ENCODE measurements at regions not wholly inside any gene's neighbourhood (a gene's known extent, or its start where the extent isn't known, plus 50 kb on each side); places are given as distances from the start of the nearest gene placed in this dataset.
A peak's percentile ranks its signal among the peaks of the same experiment; 100 is the strongest.
"Not testable (repeated sequence)": the region's sequence is repeated elsewhere in the genome, so short reads cannot be mapped to it uniquely, and the experiment has no call there.

DNA sequence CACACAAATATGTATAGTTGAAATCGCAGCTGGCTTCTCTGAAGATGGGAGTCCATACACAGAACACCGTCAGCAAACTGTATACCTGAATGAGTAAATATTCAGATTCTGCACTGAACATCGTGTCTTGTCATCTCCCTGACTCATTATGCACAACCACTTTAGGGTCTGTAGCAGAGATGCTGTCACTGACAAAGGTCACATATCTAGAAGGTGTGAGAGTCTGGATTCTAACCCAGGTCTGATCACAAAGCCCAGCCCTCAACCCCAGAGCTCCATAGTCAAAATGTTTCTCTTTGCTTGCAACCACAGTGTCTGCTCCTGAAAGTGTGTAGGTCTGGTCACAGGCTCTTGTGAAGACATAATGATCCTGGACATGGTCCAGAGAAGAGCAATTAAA is 78.3 kb upstream of the PAX8 start:
- Mint-ChIP-seq H3K27me3 (peaks cover 6 to 12% (median 10%) of the 10 kb centered on the region in 3 donors), H3K9me3 (peaks cover 0 to 5% (median 0%) of the 10 kb centered on the region in 7 donors), H3K4me3 (no peak overlapping the region), H3K36me3 (no peaks in the 10 kb centered on the region), H3K4me1 (no peaks in the 10 kb centered on the region), H3K27ac (no peak overlapping the region)
- ATAC-seq (ENCODE audit: low read depth in 2 of 2) (no peak), DNase-seq (no peak)

DNA sequence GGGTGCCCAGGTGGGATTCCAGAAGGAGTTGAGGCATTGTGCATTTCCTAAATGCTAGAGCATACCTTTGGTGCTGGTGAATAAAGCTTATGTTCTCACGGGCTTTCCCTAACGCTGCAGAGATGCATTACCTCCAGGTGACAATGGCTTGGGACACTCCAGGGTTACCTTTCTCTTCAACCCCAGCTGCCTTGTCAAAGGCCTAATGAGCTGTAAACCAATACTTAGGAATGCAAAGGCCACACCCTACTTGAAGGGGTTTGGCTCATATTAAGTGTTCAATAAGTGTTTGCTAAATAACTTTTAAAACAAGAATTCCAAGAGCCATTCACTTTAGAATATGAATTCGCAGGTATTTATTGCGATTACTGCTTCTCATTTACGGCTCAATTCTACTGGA is 77.6 kb upstream of the PAX8 start:
- H3K36me3 Mint-ChIP-seq; H3K4me1 Mint-ChIP-seq; H3K9me3 Mint-ChIP-seq; DNase-seq; H3K4me3 Mint-ChIP-seq; ATAC-seq (ENCODE audit: low read depth in 2 of 2); H3K27ac Mint-ChIP-seq: not testable (repeated sequence)
- peaks cover 6 to 14% (median 12%) of the 10 kb centered on the region in 3 donors for H3K27me3 Mint-ChIP-seq

DNA sequence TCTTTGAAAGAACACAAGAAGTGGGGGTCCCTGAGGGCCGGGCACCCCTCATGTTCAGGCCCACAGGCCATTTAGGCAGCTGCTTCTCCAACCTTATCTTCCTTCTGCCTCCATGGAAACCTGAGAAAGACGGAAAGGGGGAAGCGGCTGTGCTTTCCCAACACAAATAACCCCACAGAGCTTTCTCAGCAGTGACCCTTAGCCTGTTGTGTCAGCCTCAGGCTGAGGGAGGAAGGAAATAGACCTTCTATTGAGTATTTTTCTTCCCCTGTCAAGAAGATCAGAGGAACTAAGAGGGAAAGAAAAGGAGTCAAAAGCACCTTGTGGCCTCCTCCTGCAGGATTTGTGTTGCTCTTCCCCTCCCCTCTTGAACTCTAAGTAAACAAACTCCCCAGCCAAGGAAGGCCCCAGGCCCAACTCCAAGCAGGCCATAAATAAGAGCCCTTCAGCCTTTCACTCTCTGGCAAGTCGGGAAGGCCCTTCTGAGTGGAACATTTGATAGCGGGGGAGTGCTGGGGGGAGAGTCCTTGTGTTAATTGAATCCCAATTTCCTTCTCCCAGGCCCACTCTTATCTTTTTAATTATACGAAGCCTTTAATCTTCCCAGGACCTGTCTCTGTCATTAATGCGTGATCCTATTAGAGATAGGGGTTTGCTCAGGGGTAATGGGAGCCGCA is 76.8 kb upstream of the PAX8 start:
- not testable (repeated sequence) for H3K27ac Mint-ChIP-seq; H3K4me1 Mint-ChIP-seq; H3K9me3 Mint-ChIP-seq; ATAC-seq (ENCODE audit: low read depth in 2 of 2); H3K4me3 Mint-ChIP-seq; H3K36me3 Mint-ChIP-seq; DNase-seq
- peaks cover 6 to 14% (median 12%) of the 10 kb centered on the region in 3 donors for H3K27me3 Mint-ChIP-seq

DNA sequence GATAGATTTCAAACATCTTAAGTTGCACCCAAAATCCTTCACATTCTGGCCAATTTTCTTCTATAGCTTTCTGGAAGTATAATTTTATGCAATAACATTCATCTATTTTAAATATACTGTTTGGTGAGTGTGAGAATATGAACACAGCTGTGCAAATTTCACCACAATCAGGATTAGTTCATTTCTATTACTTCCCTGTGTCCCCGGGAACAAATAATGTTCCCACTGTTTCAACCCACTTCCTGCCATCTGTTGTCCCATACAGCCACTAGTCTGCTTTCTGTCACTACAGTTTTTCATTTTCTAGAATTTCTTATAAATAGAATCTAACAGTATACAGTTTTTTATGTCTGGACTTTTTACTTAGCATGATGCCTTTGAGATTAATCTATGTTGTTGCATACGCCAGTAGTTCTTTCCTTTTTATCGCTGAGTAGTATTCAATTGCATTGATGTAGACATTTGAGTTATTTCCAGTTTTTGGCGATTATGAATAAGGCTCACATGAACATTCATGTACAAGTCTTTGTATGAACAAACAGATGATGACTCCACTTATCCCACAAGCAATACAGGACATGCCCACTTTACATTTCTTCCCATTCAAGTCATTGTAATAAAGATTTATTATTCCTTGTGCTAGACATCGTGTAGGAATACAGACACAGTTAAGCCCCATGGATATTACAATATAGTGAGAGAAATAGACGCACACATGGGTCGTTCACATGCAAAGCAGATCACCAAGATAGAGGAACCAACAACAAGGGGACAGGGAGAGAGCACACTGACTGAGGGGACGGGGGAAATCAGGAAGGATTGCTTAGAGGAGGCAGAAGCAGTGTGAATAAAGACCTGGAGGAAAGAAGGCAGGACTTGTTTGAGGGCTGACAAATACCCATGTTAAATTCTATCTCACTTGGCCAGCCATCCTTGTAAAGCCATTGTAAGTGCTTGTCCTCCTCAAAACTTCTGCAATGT is 72.9 kb upstream of the PAX8 start:
- H3K27me3 Mint-ChIP-seq = peaks cover 6 to 14% (median 12%) of the 10 kb centered on the region in 3 donors
- peaks cover 0 to 5% (median 0%) of the 10 kb centered on the region in 7 donors for H3K9me3 Mint-ChIP-seq
- H3K36me3 Mint-ChIP-seq = no peaks in the 10 kb centered on the region
- no peak overlapping the region for H3K4me3 Mint-ChIP-seq
- ATAC-seq (ENCODE audit: low read depth in 2 of 2) (no peak), DNase-seq (no peak)
- no peak overlapping the region for H3K27ac Mint-ChIP-seq
- no peaks in the 10 kb centered on the region for H3K4me1 Mint-ChIP-seq

DNA sequence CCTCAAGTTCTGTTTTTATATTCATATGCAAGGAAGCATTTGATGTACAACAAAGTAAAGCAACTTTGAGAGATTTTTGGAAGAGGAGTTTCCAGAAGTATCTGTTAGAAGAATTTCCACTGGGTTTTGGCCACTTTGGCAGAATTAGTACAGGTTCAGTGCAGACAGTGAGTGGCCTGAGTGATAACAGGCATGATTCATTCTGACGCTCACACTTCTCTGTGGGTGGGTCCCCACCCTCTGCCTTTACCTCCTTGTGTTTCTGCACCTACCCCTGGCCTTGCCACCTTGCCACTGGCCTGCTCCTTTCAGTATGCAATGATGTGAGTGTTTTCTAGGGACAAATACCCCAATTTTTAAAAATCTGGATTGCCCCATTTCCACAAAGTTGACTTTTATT is 65.1 kb upstream of the PAX8 start:
- H3K4me1 Mint-ChIP-seq; H3K4me3 Mint-ChIP-seq; H3K9me3 Mint-ChIP-seq; ATAC-seq (ENCODE audit: low read depth in 2 of 2); DNase-seq; H3K36me3 Mint-ChIP-seq: not testable (repeated sequence)
- Mint-ChIP-seq H3K27ac (peak overlapping the region in 2 of 6 donors; percentile 45 to 69), H3K27me3 (peaks cover 9 to 11% (median 10%) of the 10 kb centered on the region in 3 donors)

DNA sequence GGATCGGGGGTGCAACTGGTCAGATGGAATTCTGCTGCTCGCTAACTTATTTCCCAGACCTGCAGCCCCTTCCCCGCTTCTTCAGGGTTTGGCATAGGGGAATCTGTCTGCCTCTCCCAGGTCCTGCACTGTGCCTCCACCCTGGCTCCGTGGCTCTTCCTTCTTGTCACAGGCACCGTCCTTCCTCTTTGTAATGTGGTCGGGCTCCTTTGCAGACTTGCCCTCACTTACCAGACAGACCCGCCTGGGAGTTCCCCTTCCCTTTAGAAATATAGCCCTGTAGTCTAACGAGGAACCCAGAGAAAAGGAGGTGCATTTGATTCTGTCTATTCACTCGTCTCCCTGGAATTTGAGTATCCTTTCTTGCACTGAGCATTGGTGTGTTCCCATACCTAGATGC is 63.9 kb upstream of the PAX8 start:
- peaks cover 6 to 7% (median 7%) of the 10 kb centered on the region in 3 donors for H3K4me1 Mint-ChIP-seq
- H3K4me3 Mint-ChIP-seq = no peak overlapping the region
- no peaks in the 10 kb centered on the region for H3K9me3 Mint-ChIP-seq
- H3K36me3 Mint-ChIP-seq = no peaks in the 10 kb centered on the region
- peak overlapping the region in 1 of 6 donors; percentile 79 for H3K27ac Mint-ChIP-seq
- H3K27me3 Mint-ChIP-seq = peaks cover 9 to 11% (median 10%) of the 10 kb centered on the region in 3 donors
- DNase-seq (peak; percentile 11), ATAC-seq (ENCODE audit: low read depth in 2 of 2) (peak; percentile 90 to 93)

DNA sequence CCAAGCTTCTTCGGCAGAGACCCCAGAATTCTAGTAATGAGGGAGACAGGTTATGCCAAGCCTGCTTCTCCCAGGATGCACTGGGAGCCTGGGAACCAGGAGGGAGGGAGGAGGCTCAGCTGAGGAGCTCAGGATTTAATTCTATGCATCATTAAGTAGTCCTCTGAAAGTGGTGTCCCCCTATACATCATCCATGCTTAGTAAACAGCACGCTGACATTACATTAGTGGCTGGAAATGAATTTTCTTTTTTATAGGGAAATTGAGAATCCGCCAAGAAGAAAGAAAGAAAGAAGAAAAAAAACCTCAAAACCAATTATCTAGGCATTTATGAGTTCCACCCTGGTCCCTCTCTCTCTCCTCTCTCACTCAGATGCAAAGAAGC is 63.1 kb upstream of the PAX8 start:
- not testable (repeated sequence) for H3K36me3 Mint-ChIP-seq; ATAC-seq (ENCODE audit: low read depth in 2 of 2); H3K4me1 Mint-ChIP-seq; H3K4me3 Mint-ChIP-seq; DNase-seq; H3K27ac Mint-ChIP-seq; H3K9me3 Mint-ChIP-seq
- peaks cover 11 to 14% (median 12%) of the 10 kb centered on the region in 3 donors for H3K27me3 Mint-ChIP-seq

DNA sequence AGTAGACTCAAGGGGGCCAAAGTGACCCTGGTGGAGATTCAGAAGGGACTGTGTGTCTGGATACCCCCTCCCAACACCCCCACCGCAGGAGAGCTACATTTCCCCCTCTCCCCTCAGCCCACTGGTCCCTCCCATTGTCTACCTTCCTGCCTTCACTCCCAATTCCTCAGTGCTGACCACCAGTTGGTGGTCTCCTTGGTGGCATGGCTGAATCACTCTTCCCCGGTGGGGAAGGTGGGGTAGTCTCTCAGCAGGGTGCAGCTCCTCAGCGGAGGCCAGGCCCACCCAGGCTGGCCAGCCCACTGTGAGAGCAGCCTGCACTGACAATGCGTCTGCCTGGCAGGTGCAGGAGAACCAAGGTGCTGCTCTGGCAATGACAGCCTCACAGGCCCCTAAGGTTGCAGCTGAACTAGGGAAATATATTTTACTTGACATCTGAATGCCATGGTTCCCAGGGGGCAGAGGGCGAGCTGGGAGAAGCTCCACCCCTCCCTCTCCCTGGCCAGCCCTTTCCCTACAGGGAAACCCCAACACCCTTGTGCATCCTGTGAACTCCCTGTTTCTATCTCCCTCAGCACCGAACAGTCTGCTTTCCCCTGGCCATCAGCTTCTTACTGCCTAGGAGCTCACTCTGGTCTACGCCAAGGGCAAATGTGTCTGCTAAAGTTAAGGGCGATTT is 62.6 kb upstream of the PAX8 start:
- Mint-ChIP-seq H3K36me3 (no peaks in the 10 kb centered on the region), H3K4me3 (no peak overlapping the region), H3K9me3 (no peaks in the 10 kb centered on the region), H3K27ac (peak overlapping the region in 1 of 6 donors; percentile 30), H3K27me3 (peaks cover 16 to 19% (median 18%) of the 10 kb centered on the region in 3 donors), H3K4me1 (peaks cover 6 to 7% (median 7%) of the 10 kb centered on the region in 3 donors)
- ATAC-seq (ENCODE audit: low read depth in 2 of 2) (no peak), DNase-seq (no peak)

DNA sequence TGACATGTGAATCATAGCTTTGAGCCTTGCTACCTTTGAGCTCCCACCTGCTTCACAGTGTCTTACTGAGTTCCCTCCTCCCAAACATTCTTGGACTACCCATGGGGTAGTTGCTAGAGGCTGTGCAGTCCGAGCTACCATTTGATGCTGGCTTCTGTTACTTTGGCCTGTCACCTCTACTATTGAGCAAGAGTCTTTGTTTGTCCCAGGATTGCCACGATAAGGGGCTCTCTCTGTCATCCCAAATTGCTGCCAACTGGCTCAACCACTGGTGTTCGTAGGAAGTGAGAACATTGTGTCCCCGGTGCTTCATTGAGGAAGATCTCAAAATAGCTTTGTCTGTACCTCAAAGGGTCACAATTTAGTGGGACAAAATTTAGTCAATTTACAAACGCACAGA is 59.1 kb upstream of the PAX8 start:
- no peak overlapping the region for H3K4me3 Mint-ChIP-seq
- H3K4me1 Mint-ChIP-seq = peaks cover 4% of the 10 kb centered on the region in 3 donors
- no peak overlapping the region for H3K27ac Mint-ChIP-seq
- ATAC-seq (ENCODE audit: low read depth in 2 of 2) = no peak
- no peaks in the 10 kb centered on the region for H3K9me3 Mint-ChIP-seq
- peaks cover 13 to 17% (median 16%) of the 10 kb centered on the region in 3 donors for H3K27me3 Mint-ChIP-seq
- H3K36me3 Mint-ChIP-seq = no peaks in the 10 kb centered on the region
- no peak for DNase-seq

DNA sequence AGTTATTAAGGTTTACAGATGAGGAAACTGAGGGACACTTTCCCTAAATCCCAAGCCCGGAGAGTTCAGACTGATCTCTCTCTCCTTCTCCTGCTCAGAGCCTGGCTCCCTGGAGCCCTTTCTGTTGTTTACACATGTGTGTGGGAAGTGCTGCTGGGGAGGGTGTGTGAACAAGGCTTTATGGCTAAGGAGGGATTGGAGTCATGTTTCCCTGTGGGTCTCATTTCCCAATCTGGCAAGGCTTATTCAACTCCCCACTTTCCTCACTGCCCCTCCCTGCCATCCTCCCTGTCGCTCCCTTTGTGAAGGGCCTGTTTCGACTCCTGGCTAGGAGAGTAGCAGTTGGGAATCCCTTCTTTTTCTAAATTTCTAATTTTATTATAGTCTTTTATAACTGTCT is 57.3 kb upstream of the PAX8 start:
- not testable (repeated sequence) for H3K9me3 Mint-ChIP-seq; H3K4me1 Mint-ChIP-seq; H3K36me3 Mint-ChIP-seq; H3K27ac Mint-ChIP-seq; ATAC-seq (ENCODE audit: low read depth in 2 of 2); DNase-seq; H3K4me3 Mint-ChIP-seq
- H3K27me3 Mint-ChIP-seq = peaks cover 11 to 12% (median 11%) of the 10 kb centered on the region in 3 donors

DNA sequence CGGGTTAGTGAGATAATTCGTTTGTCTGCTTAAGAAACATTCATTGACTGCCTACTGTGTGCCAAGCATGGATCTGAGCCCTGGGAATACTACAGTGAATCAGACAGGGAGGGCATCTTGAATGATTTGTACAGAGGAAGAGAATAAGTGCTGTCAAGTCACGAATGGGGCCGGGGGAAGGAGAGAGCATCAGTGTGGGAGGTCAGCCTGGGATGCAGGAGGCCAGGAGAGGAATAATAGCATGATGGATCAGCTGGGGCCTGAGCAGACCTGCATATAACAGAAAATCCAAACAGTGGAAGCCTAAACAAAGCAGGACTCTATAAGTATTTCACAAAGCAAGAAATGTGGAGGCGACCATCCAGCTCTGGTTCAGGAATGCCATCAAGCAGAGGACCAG is 55.4 kb upstream of the PAX8 start:
- no peak overlapping the region for H3K4me3 Mint-ChIP-seq
- DNase-seq (no peak), ATAC-seq (ENCODE audit: low read depth in 2 of 2) (no peak)
- no peaks in the 10 kb centered on the region for H3K36me3 Mint-ChIP-seq
- H3K27me3 Mint-ChIP-seq = peaks cover 14 to 29% (median 27%) of the 10 kb centered on the region in 3 donors
- H3K4me1 Mint-ChIP-seq = no peaks in the 10 kb centered on the region
- H3K9me3 Mint-ChIP-seq = no peaks in the 10 kb centered on the region
- H3K27ac Mint-ChIP-seq = no peak overlapping the region

DNA sequence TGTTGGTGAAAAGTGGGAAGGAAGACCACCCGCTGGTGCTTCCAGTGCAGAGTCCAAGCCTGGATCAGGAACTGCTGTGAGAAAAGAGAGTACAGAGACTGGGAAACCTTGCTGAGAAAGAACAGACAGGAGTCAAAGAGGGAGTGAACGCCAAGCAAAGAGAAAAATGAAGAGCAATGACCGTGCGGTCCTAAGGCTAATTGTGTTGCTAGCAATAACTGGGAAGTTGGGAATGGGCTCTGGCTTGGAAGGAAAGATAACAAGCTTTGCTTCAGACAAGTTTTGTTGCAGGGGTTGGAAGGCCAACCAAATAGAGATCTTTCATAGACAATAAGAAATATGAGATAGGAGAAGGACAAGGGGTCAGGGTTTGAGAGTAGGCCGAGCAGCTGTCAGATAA is 55.0 kb upstream of the PAX8 start:
- DNase-seq; H3K4me3 Mint-ChIP-seq; ATAC-seq (ENCODE audit: low read depth in 2 of 2); H3K4me1 Mint-ChIP-seq; H3K9me3 Mint-ChIP-seq; H3K36me3 Mint-ChIP-seq; H3K27ac Mint-ChIP-seq: not testable (repeated sequence)
- peaks cover 14 to 30% (median 28%) of the 10 kb centered on the region in 3 donors for H3K27me3 Mint-ChIP-seq

DNA sequence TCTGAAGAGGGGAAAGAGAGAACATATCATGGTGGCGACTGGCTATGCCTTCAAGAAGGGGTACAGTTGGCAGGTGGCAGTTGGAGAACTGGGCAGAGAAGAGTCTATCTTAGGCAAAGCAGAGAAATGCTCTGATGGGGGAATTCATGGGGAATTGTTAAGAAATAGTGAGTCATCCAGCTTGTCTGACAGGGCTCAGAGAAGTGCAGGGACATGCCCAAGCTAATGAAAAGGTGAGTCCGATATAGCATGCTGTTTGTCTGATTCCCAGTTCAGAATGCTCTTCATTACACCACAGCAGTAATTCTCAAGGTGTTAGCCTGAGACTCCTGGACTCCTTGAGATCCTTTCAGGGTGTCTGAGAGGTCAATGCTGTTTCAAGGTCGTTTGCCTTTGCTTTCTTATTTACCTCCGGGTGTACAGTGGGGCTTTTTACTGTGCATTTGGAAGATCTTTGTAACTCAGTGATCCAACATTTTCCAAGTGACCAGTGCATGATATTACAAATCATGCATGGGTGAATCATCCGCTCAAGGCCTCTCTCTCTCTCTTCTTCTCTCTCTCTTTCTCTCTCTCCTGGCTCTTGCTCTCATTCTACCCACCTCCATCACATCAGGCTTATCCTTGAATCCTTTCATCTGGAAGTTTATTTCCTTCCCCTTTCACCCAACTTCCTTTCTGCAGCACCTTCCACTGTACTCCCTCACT is 51.5 kb upstream of the PAX8 start:
- not testable (repeated sequence) for DNase-seq; H3K4me1 Mint-ChIP-seq; H3K36me3 Mint-ChIP-seq; H3K27ac Mint-ChIP-seq; H3K9me3 Mint-ChIP-seq; ATAC-seq (ENCODE audit: low read depth in 2 of 2); H3K4me3 Mint-ChIP-seq
- peaks cover 24 to 30% (median 24%) of the 10 kb centered on the region in 3 donors for H3K27me3 Mint-ChIP-seq

Data from naive B cell (primary cell).